GM23338 (cell line): ENCODE measurements at regions not wholly inside any gene's neighbourhood (a gene's known extent, or its start where the extent isn't known, plus 50 kb on each side); places are given as distances from the start of the nearest gene placed in this dataset.

ENCODE experiments used
- ATAC-seq: fragments of 200-7000 bp; cut with Tn5 transposase; 3 replicates; pipeline ENCODE4 v1.9.1; 2020
- DNase-seq: peaks from one replicate; pipeline ENCODE4 v3.0.0-alpha.2; 2015; ENCODE audit warnings: low spot score
- H2AFZ ChIP-seq: fragments of 200-600 bp; sonication (generic); 2 replicates; pipeline ENCODE4 v1.8.0; 2016; ENCODE audit warnings: antibody characterized with exemption, mild to moderate bottlenecking, moderate library complexity
- H3F3A ChIP-seq: fragments of 200-600 bp; sonication (generic); replicated peaks from 2 replicates; pipeline ENCODE4 v1.8.0; 2017; ENCODE audit warnings: antibody characterized with exemption, mixed run types, low read depth
- H3K27ac ChIP-seq: fragments of 200-600 bp; sonication (generic); 2 replicates; pipeline ENCODE4 v1.6.1; 2016; ENCODE audit warnings: low read depth
- H3K27me3 ChIP-seq: fragments of 200-600 bp; sonication (generic); 2 replicates; pipeline ENCODE4 v1.8.0; 2016; ENCODE audit warnings: mild to moderate bottlenecking, mixed run types, moderate library complexity; ENCODE audit not compliant: insufficient read depth
- H3K36me3 ChIP-seq: fragments of 200-600 bp; sonication (generic); 2 replicates; pipeline ENCODE4 v1.8.0; 2016; ENCODE audit warnings: mild to moderate bottlenecking; ENCODE audit not compliant: insufficient read depth
- H3K4me1 ChIP-seq: fragments of 200-600 bp; sonication (generic); 2 replicates; pipeline ENCODE4 v1.8.0; 2016; ENCODE audit warnings: mild to moderate bottlenecking, moderate library complexity; ENCODE audit not compliant: insufficient read depth
- H3K4me2 ChIP-seq: fragments of 200-600 bp; sonication (generic); 2 replicates; pipeline ENCODE4 v1.7.1; 2017; ENCODE audit warnings: mixed run types
- H3K4me3 ChIP-seq: fragments of 200-600 bp; sonication (generic); 2 replicates; pipeline ENCODE4 v1.6.1; 2016; ENCODE audit warnings: mixed run types
- H3K79me2 ChIP-seq: fragments of 200-600 bp; sonication (generic); replicated peaks from 2 replicates; pipeline ENCODE4 v1.8.0; 2017; ENCODE audit warnings: mild to moderate bottlenecking; ENCODE audit not compliant: insufficient read depth
- H3K9me2 ChIP-seq: fragments of 200-600 bp; sonication (generic); 2 replicates; pipeline ENCODE4 v1.8.0; 2017; ENCODE audit not compliant: insufficient read depth
- H4K20me1 ChIP-seq: fragments of 200-600 bp; sonication (generic); replicated peaks from 2 replicates; pipeline ENCODE4 v1.8.0; 2017; ENCODE audit warnings: mild to moderate bottlenecking; ENCODE audit not compliant: insufficient read depth
- H3K27ac Mint-ChIP-seq: 2 replicates; pipeline ENCODE4 v1.8.0; 2020; ENCODE audit warnings: inconsistent platforms, mild to moderate bottlenecking, moderate library complexity, mixed read lengths
- H3K27me3 Mint-ChIP-seq: 3 replicates; pipeline ENCODE4 v1.8.0; 2022; ENCODE audit warnings: low read depth, mild to moderate bottlenecking, moderate library complexity, mixed read lengths, inconsistent platforms; ENCODE audit not compliant: insufficient read depth, poor library complexity
- H3K36me3 Mint-ChIP-seq: 3 replicates; pipeline ENCODE4 v1.8.0; 2021; ENCODE audit warnings: low read depth, mild to moderate bottlenecking, inconsistent platforms, moderate library complexity, mixed read lengths
- H3K4me1 Mint-ChIP-seq: 3 replicates; pipeline ENCODE4 v1.8.0; 2020; ENCODE audit warnings: mild to moderate bottlenecking, inconsistent platforms, mixed read lengths
- H3K4me3 Mint-ChIP-seq: 3 replicates; pipeline ENCODE4 v1.8.0; 2021; ENCODE audit warnings: moderate library complexity, mild to moderate bottlenecking, inconsistent platforms, mixed read lengths
- H3K9me3 Mint-ChIP-seq: 3 replicates; pipeline ENCODE4 v1.8.0; 2020; ENCODE audit warnings: moderate library complexity, mild to moderate bottlenecking, inconsistent platforms, mixed read lengths
- CREB1 ChIP-seq: fragments of 250-450 bp; sonication (Bioruptor Pico); IDR thresholded peaks from 2 replicates; pipeline ENCODE4 v1.5.0; 2020; ENCODE audit warnings: low read depth, mild to moderate bottlenecking, moderate library complexity
- EZH2phosphoT487 ChIP-seq: fragments of 200-600 bp; sonication (generic); IDR thresholded peaks from one replicate; pipeline ENCODE4 v1.8.1; 2018; ENCODE audit warnings: antibody characterized with exemption; ENCODE audit not compliant: unreplicated experiment
- JUNB ChIP-seq: IDR thresholded peaks from one replicate; pipeline ENCODE4 v1.6.1; 2016; ENCODE audit warnings: antibody characterized with exemption; ENCODE audit not compliant: unreplicated experiment
- NANOG ChIP-seq: IDR thresholded peaks from 2 replicates; pipeline ENCODE4 v1.6.1; 2016; ENCODE audit warnings: antibody characterized with exemption, borderline replicate concordance
- ZNF114 ChIP-seq: fragments of 250-450 bp; sonication (Bioruptor Pico); IDR thresholded peaks from 2 replicates; pipeline ENCODE4 v1.5.0; 2020; ENCODE audit warnings: mild to moderate bottlenecking, moderate library complexity
- TF ChIP-seq, protein P1 (sequence below): fragments of 250-450 bp; sonication (Bioruptor Pico); IDR thresholded peaks from 2 replicates; pipeline ENCODE4 v1.5.0; 2020; ENCODE audit warnings: mild to moderate bottlenecking, moderate library complexity
- TF ChIP-seq, protein P2 (sequence below): IDR thresholded peaks from one replicate; pipeline ENCODE4 v1.6.1; 2018; ENCODE audit warnings: antibody characterized with exemption; ENCODE audit not compliant: unreplicated experiment
- TF ChIP-seq, protein P3 (sequence below), 2 experiments: fragments of 200-600 bp in 1 of 2; sonication (generic) in 1 of 2; conservative IDR thresholded peaks; 2 replicates each; pipeline versions ENCODE4 v1.5.1 to v1.6.1; 2016 to 2017; ENCODE audit warnings: antibody characterized with exemption in 2 of 2, low read depth in 2 of 2, mild to moderate bottlenecking in 2 of 2, moderate library complexity in 1 of 2

DNA sequence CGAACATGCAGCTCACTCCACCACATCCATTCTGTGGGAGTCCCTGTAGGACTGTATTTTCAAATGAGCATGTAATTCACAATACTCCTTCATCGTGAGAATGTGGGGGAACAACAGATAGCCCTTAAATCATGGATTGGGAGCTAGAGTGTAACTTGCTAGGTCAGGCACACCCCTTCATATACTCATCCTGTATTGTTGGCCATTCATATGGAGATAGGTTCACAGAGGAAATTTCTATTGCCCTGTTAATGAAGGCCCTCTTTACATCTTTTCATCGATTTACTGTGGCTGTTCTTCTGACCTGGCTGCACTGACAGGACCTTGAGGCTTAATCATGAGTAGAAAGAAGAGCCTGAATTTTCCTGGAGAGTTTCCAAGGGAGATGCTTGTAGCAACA lies 193.8 kb upstream of the DPP10 start (continued):
- TF ChIP-seq, protein P1, sequence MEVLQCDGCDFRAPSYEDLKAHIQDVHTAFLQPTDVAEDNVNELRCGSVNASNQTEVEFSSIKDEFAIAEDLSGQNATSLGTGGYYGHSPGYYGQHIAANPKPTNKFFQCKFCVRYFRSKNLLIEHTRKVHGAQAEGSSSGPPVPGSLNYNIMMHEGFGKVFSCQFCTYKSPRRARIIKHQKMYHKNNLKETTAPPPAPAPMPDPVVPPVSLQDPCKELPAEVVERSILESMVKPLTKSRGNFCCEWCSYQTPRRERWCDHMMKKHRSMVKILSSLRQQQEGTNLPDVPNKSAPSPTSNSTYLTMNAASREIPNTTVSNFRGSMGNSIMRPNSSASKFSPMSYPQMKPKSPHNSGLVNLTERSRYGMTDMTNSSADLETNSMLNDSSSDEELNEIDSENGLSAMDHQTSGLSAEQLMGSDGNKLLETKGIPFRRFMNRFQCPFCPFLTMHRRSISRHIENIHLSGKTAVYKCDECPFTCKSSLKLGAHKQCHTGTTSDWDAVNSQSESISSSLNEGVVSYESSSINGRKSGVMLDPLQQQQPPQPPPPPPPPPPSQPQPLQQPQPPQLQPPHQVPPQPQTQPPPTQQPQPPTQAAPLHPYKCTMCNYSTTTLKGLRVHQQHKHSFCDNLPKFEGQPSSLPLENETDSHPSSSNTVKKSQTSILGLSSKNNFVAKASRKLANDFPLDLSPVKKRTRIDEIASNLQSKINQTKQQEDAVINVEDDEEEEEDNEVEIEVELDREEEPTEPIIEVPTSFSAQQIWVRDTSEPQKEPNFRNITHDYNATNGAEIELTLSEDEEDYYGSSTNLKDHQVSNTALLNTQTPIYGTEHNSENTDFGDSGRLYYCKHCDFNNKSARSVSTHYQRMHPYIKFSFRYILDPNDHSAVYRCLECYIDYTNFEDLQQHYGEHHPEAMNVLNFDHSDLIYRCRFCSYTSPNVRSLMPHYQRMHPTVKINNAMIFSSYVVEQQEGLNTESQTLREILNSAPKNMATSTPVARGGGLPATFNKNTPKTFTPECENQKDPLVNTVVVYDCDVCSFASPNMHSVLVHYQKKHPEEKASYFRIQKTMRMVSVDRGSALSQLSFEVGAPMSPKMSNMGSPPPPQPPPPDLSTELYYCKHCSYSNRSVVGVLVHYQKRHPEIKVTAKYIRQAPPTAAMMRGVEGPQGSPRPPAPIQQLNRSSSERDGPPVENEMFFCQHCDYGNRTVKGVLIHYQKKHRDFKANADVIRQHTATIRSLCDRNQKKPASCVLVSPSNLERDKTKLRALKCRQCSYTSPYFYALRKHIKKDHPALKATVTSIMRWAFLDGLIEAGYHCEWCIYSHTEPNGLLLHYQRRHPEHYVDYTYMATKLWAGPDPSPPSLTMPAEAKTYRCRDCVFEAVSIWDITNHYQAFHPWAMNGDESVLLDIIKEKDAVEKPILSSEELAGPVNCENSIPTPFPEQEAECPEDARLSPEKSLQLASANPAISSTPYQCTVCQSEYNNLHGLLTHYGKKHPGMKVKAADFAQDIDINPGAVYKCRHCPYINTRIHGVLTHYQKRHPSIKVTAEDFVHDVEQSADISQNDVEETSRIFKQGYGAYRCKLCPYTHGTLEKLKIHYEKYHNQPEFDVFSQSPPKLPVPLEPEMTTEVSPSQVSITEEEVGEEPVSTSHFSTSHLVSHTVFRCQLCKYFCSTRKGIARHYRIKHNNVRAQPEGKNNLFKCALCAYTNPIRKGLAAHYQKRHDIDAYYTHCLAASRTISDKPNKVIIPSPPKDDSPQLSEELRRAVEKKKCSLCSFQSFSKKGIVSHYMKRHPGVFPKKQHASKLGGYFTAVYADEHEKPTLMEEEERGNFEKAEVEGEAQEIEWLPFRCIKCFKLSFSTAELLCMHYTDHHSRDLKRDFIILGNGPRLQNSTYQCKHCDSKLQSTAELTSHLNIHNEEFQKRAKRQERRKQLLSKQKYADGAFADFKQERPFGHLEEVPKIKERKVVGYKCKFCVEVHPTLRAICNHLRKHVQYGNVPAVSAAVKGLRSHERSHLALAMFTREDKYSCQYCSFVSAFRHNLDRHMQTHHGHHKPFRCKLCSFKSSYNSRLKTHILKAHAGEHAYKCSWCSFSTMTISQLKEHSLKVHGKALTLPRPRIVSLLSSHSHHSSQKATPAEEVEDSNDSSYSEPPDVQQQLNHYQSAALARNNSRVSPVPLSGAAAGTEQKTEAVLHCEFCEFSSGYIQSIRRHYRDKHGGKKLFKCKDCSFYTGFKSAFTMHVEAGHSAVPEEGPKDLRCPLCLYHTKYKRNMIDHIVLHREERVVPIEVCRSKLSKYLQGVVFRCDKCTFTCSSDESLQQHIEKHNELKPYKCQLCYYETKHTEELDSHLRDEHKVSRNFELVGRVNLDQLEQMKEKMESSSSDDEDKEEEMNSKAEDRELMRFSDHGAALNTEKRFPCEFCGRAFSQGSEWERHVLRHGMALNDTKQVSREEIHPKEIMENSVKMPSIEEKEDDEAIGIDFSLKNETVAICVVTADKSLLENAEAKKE (CRISPR knock-in tag) = no peak
- TF ChIP-seq CREB1 (CRISPR knock-in tag) (no peak), JUNB (no peak)

DNA sequence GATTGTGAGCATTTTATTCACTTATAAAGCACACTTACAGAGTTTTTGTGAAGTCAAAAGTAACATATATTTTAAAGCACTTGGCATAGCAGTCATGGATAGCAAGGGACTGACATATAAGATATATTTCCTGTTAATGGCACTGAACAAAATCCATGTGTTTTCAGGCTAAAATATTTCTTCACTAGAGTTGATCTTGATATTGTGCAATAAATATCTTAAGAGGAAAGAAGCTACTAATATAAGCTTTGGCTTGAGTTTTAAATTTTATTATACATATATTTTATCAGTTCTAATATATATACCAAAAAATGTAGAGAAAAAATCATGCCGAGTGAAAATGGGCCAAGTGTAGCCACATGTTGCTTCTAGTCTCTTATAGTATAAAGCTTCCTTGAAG lies 189.7 kb upstream of the DPP10 start:
- peaks cover 18% of the 10 kb centered on the region for H3K4me1 ChIP-seq
- no peak overlapping the region for H3K4me3 Mint-ChIP-seq
- H2AFZ ChIP-seq = no peak overlapping the region
- H3K4me2 ChIP-seq = no peak overlapping the region
- no peaks in the 10 kb centered on the region for H3K27me3 ChIP-seq
- H3K4me1 Mint-ChIP-seq = peaks cover 18% of the 10 kb centered on the region
- ATAC-seq = no peak
- DNase-seq = no peak
- H3K36me3 Mint-ChIP-seq = no peaks in the 10 kb centered on the region
- H3K9me3 Mint-ChIP-seq = peaks cover 13% of the 10 kb centered on the region; the same call in 2 of the 3 replicates
- no peaks in the 10 kb centered on the region for H3K36me3 ChIP-seq
- H3K27me3 Mint-ChIP-seq = no peaks in the 10 kb centered on the region
- peaks cover 4% of the 10 kb centered on the region; the same call in 1 of the 2 replicates for H3K9me2 ChIP-seq
- H3K27ac Mint-ChIP-seq = no peak overlapping the region
- H3K4me3 ChIP-seq = no peak overlapping the region
- H3F3A ChIP-seq = no peaks in the 10 kb centered on the region
- no peak overlapping the region for H3K27ac ChIP-seq
- no peaks in the 10 kb centered on the region for H3K79me2 ChIP-seq
- H4K20me1 ChIP-seq = no peaks in the 10 kb centered on the region
- TF ChIP-seq EZH2phosphoT487 = no peak
- TF ChIP-seq ZNF114 = no peak
- TF ChIP-seq, protein P2, sequence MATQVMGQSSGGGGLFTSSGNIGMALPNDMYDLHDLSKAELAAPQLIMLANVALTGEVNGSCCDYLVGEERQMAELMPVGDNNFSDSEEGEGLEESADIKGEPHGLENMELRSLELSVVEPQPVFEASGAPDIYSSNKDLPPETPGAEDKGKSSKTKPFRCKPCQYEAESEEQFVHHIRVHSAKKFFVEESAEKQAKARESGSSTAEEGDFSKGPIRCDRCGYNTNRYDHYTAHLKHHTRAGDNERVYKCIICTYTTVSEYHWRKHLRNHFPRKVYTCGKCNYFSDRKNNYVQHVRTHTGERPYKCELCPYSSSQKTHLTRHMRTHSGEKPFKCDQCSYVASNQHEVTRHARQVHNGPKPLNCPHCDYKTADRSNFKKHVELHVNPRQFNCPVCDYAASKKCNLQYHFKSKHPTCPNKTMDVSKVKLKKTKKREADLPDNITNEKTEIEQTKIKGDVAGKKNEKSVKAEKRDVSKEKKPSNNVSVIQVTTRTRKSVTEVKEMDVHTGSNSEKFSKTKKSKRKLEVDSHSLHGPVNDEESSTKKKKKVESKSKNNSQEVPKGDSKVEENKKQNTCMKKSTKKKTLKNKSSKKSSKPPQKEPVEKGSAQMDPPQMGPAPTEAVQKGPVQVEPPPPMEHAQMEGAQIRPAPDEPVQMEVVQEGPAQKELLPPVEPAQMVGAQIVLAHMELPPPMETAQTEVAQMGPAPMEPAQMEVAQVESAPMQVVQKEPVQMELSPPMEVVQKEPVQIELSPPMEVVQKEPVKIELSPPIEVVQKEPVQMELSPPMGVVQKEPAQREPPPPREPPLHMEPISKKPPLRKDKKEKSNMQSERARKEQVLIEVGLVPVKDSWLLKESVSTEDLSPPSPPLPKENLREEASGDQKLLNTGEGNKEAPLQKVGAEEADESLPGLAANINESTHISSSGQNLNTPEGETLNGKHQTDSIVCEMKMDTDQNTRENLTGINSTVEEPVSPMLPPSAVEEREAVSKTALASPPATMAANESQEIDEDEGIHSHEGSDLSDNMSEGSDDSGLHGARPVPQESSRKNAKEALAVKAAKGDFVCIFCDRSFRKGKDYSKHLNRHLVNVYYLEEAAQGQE = no peak
- no peak for TF ChIP-seq NANOG
- TF ChIP-seq, protein P3, sequence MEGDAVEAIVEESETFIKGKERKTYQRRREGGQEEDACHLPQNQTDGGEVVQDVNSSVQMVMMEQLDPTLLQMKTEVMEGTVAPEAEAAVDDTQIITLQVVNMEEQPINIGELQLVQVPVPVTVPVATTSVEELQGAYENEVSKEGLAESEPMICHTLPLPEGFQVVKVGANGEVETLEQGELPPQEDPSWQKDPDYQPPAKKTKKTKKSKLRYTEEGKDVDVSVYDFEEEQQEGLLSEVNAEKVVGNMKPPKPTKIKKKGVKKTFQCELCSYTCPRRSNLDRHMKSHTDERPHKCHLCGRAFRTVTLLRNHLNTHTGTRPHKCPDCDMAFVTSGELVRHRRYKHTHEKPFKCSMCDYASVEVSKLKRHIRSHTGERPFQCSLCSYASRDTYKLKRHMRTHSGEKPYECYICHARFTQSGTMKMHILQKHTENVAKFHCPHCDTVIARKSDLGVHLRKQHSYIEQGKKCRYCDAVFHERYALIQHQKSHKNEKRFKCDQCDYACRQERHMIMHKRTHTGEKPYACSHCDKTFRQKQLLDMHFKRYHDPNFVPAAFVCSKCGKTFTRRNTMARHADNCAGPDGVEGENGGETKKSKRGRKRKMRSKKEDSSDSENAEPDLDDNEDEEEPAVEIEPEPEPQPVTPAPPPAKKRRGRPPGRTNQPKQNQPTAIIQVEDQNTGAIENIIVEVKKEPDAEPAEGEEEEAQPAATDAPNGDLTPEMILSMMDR (conservative IDR thresholded peaks at IDR 0.05; ENCODE audit: low read depth in 2 of 2) = no peak
